ENCODE measurements at regions not wholly inside any gene's neighbourhood (a gene's known extent, or its start where the extent isn't known, plus 50 kb on each side); places are given as distances from the start of the nearest gene placed in this dataset.

DNA sequence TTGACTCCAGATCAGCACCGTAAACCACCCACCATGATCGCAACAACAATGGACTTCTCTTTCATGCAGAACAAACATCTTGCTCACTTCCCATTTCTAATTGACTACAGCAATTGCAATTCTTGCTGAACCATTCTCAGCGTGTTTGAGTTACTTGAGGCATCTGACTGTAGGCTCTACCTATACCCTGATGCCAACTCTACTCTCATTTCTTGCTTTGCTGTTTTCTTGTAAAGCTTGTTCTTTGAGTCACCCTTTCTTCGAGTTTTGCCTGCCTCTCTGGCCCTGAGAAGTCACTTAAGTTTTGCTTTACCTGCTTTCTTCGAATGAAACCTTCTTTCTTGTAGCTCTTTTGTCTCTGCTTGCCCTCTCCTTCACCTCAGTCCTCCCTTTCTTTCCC lies 160.5 kb upstream of the RND3 start:
- H3K4me3 Mint-ChIP-seq, result no peak overlapping the region
- Histone ChIP-seq H2AFZ (replicated peaks) (no peak overlapping the region), H3K79me2 (ENCODE audit: low read depth) (no peaks in the 10 kb centered on the region)

DNA sequence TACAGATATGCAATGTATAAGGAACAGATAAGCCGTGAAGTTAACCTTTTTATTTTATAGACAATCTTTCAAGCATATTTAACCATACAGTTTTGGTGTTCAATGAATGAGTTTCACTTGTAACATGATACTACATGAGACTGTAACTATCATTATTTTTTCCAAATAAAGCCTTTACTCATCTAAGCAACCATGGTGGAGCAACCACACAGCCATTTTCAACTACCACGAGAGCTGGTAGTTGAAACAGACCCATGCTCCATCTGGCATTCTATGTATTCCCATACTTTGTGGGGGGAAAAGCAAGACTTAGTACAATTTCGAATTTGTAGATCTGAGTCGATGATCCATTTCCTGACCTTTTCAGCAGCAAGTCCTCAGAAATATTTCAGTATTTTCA lies 159.3 kb upstream of the RND3 start:
- no peaks in the 10 kb centered on the region for H3K27me3 ChIP-seq
- TF ChIP-seq, protein P1, sequence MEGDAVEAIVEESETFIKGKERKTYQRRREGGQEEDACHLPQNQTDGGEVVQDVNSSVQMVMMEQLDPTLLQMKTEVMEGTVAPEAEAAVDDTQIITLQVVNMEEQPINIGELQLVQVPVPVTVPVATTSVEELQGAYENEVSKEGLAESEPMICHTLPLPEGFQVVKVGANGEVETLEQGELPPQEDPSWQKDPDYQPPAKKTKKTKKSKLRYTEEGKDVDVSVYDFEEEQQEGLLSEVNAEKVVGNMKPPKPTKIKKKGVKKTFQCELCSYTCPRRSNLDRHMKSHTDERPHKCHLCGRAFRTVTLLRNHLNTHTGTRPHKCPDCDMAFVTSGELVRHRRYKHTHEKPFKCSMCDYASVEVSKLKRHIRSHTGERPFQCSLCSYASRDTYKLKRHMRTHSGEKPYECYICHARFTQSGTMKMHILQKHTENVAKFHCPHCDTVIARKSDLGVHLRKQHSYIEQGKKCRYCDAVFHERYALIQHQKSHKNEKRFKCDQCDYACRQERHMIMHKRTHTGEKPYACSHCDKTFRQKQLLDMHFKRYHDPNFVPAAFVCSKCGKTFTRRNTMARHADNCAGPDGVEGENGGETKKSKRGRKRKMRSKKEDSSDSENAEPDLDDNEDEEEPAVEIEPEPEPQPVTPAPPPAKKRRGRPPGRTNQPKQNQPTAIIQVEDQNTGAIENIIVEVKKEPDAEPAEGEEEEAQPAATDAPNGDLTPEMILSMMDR (IDR thresholded peaks at IDR 0.05), result no peak
- TF ChIP-seq EZH2phosphoT487 (IDR thresholded peaks at IDR 0.05) (no peak), EZH2 (IDR thresholded peaks at IDR 0.05) (no peak)

More for the DNA sequence above, 160.5 kb upstream of the RND3 start:
- no peak overlapping the region for H3K9ac ChIP-seq
- no peaks in the 10 kb centered on the region for H4K20me1 ChIP-seq (ENCODE audit: low read depth)
- Mint-ChIP-seq H3K4me1 (peaks cover 16% of the 10 kb centered on the region), H3K9me3 (no peaks in the 10 kb centered on the region), H3K27me3 (ENCODE audit: insufficient read depth, low read depth) (peaks cover 6% of the 10 kb centered on the region), H3K27ac (no peak overlapping the region), H3K36me3 (no peaks in the 10 kb centered on the region)
- no peak overlapping the region for H3K27ac ChIP-seq
- H3K4me2 ChIP-seq, result no peak overlapping the region
- TF ChIP-seq, protein P1 (IDR thresholded peaks at IDR 0.05), result no peak
- TF ChIP-seq EZH2phosphoT487 (IDR thresholded peaks at IDR 0.05) (no peak), EZH2 (IDR thresholded peaks at IDR 0.05) (no peak)
- H3K4me3 ChIP-seq, result no peak overlapping the region
- no peaks in the 10 kb centered on the region for H3F3A ChIP-seq (ENCODE audit: low read depth)
- H3K27me3 ChIP-seq, result no peaks in the 10 kb centered on the region
- no peak for DNase-seq (ENCODE audit: low spot score)
- no peaks in the 10 kb centered on the region for H3K36me3 ChIP-seq
- no peaks in the 10 kb centered on the region for H3K9me3 ChIP-seq (ENCODE audit: low read depth)
- H3K4me1 ChIP-seq, result peaks cover 14% of the 10 kb centered on the region

DNA sequence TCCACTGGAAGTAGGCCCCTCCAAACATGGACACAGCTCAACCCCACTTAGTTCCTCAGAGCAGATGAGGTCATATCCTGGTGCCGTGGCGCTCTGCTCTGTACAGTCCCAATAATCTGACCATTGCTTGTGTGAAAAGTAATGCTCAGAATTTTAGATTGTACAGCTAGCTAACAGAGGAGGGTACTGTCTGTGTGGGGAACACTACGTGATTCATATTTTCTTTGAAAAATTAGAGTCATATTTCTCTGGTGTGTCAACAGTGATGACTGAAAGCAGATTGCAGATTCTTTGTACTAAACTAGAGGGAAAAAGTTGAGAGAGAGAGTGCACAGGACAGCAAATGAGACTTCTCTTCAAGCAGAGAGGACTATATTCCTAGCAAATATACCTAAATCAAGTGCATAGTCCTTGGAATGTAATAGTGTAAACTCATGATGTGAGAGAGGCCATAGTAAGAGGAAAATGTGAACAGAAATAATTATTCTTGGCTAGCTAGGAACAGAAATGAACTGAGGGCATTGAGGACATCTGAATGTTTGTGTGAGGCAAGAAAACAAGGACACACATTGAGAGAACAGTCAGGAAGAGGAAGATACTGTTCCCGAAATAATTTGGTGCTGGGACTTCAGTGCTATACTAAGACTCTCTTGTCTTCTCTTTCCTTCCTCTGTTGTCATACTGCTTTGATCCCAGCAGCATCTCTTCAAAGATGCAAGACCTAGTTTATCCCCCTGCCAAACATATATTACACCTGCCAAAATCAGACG lies 157.0 kb upstream of the RND3 start:
- Histone ChIP-seq H3K4me2 (no peak overlapping the region), H3K27ac (no peak overlapping the region), H3K79me2 (ENCODE audit: low read depth) (no peaks in the 10 kb centered on the region), H3K27me3 (no peaks in the 10 kb centered on the region), H3F3A (ENCODE audit: low read depth) (no peaks in the 10 kb centered on the region), H3K4me3 (no peak overlapping the region), H3K9ac (no peak overlapping the region), H3K9me3 (ENCODE audit: low read depth) (no peaks in the 10 kb centered on the region), H3K4me1 (peaks cover 14% of the 10 kb centered on the region), H2AFZ (replicated peaks) (no peak overlapping the region), H3K36me3 (no peaks in the 10 kb centered on the region), H4K20me1 (ENCODE audit: low read depth) (no peaks in the 10 kb centered on the region)
- TF ChIP-seq, protein P1 (IDR thresholded peaks at IDR 0.05), result no peak
- TF ChIP-seq EZH2 (IDR thresholded peaks at IDR 0.05) (no peak), EZH2phosphoT487 (IDR thresholded peaks at IDR 0.05) (no peak)
- Mint-ChIP-seq H3K27me3 (ENCODE audit: insufficient read depth, low read depth) (peaks cover 6% of the 10 kb centered on the region), H3K27ac (no peak overlapping the region), H3K9me3 (no peaks in the 10 kb centered on the region), H3K4me1 (peaks cover 24% of the 10 kb centered on the region), H3K36me3 (no peaks in the 10 kb centered on the region), H3K4me3 (no peak overlapping the region)
- DNase-seq (ENCODE audit: low spot score), result no peak

More for the DNA sequence above, 159.3 kb upstream of the RND3 start:
- Histone ChIP-seq H2AFZ (replicated peaks) (no peak overlapping the region), H3F3A (ENCODE audit: low read depth) (no peaks in the 10 kb centered on the region), H3K4me1 (peaks cover 14% of the 10 kb centered on the region), H3K79me2 (ENCODE audit: low read depth) (no peaks in the 10 kb centered on the region), H3K9ac (no peak overlapping the region), H3K36me3 (no peaks in the 10 kb centered on the region), H3K27ac (no peak overlapping the region), H3K4me3 (no peak overlapping the region), H4K20me1 (ENCODE audit: low read depth) (no peaks in the 10 kb centered on the region), H3K9me3 (ENCODE audit: low read depth) (no peaks in the 10 kb centered on the region), H3K4me2 (no peak overlapping the region)
- Mint-ChIP-seq H3K4me3 (no peak overlapping the region), H3K4me1 (peaks cover 16% of the 10 kb centered on the region), H3K9me3 (no peaks in the 10 kb centered on the region), H3K27me3 (ENCODE audit: insufficient read depth, low read depth) (peaks cover 6% of the 10 kb centered on the region), H3K36me3 (no peaks in the 10 kb centered on the region), H3K27ac (no peak overlapping the region)
- DNase-seq (ENCODE audit: low spot score), result no peak
